A549 (cell line): ENCODE measurements at regions not wholly inside any gene's neighbourhood (a gene's known extent, or its start where the extent isn't known, plus 50 kb on each side); places are given as distances from the start of the nearest gene placed in this dataset.

Experiments
- ATAC-seq, 2 experiments: fragments of 200-7000 bp in 1 of 2; fragments of >200 bp in 1 of 2; cut with Nextera tagmentation in 1 of 2; cut with Tn5 transposase in 1 of 2; 3 replicates each; pipeline versions ENCODE4 v1.8.0 to v1.9.1; 2018 to 2020; ENCODE audit warnings: mild to moderate bottlenecking in 1 of 2, moderate library complexity in 1 of 2
- CTCF ChIA-PET: fragments of 300-600 bp; sonication (Branson Sonifier 250); formaldehyde crosslinking; extraction: SDS; loops from one replicate; lab custom pipeline; 2021; ENCODE audit warnings: antibody characterized with exemption, inconsistent platforms; lab: Yijun Ruan, JAX
- POLR2A ChIA-PET: fragments of 350-600 bp; formaldehyde crosslinking; extraction: SDS; loops from one replicate; lab custom pipeline; 2021; ENCODE audit warnings: antibody characterized with exemption, inconsistent platforms; lab: Yijun Ruan, JAX
- DNase-seq, 2 experiments: peaks; one replicate each; pipeline versions ENCODE4 v3.0.0 to v3.0.0-alpha.2; 2011 to 2016; ENCODE audit warnings: low read depth in 1 of 2, low spot score in 1 of 2
- FAIRE-seq: peaks from 2 replicates; lab custom pipeline; 2011; peaks lifted over from hg19 to GRCh38; lab: Jason Lieb, UNC
- H3K27ac ChIP-seq, 2 experiments: fragments of >200 bp; sonication (Bioruptor Twin); formaldehyde crosslinking; 3 replicates each; pipeline ENCODE4 v1.5.1; 2016 to 2017
- H3K4me1 ChIP-seq: fragments of >200 bp; sonication (Bioruptor Twin); formaldehyde crosslinking; 3 replicates; pipeline ENCODE4 v1.6.1; 2016
- H3K4me2 ChIP-seq: fragments of >200 bp; sonication (Bioruptor Twin); formaldehyde crosslinking; 3 replicates; pipeline ENCODE4 v1.6.1; 2016
- H3K4me3 ChIP-seq: fragments of >200 bp; sonication (Bioruptor Twin); formaldehyde crosslinking; 3 replicates; pipeline ENCODE4 v1.5.1; 2016
- H3K9me3 ChIP-seq: fragments of >200 bp; sonication (Bioruptor Twin); formaldehyde crosslinking; 3 replicates; pipeline ENCODE4 v1.6.1; 2016
- CBX8 ChIP-seq: fragments of 200-600 bp; sonication (generic); IDR thresholded peaks from 2 replicates; pipeline ENCODE4 v1.6.1; 2016
- CHD4 ChIP-seq: fragments of 200-600 bp; sonication (generic); IDR thresholded peaks from 2 replicates; pipeline ENCODE4 v1.6.1; 2016; ENCODE audit warnings: antibody characterized with exemption, mild to moderate bottlenecking, borderline replicate concordance
- EHF ChIP-seq: fragments of 250-450 bp; sonication (Bioruptor Pico); IDR thresholded peaks from 2 replicates; pipeline ENCODE4 v1.5.0; 2020; ENCODE audit warnings: mild to moderate bottlenecking
- EHMT2 ChIP-seq: fragments of 200-600 bp; sonication (generic); IDR thresholded peaks from 2 replicates; pipeline ENCODE4 v1.6.1; 2016; ENCODE audit warnings: antibody characterized with exemption, low read depth, mild to moderate bottlenecking, moderate library complexity
- GATA3 ChIP-seq: IDR thresholded peaks from 2 replicates; pipeline ENCODE4 v1.6.1; 2012; ENCODE audit warnings: borderline replicate concordance
- HDAC2 ChIP-seq: fragments of 200-600 bp; sonication (generic); IDR thresholded peaks from 2 replicates; pipeline ENCODE4 v1.6.1; 2016
- KDM1A ChIP-seq: fragments of 200-600 bp; sonication (generic); IDR thresholded peaks from 2 replicates; pipeline ENCODE4 v1.6.1; 2016; ENCODE audit warnings: low read depth, mild to moderate bottlenecking
- MAZ ChIP-seq: fragments of 150-350 bp; IDR thresholded peaks from 2 replicates; pipeline ENCODE4 v1.6.1; 2014; ENCODE audit warnings: antibody characterized with exemption, low read depth, low read length, borderline replicate concordance
- MYC ChIP-seq: IDR thresholded peaks from 2 replicates; pipeline ENCODE4 v1.6.1; 2012; ENCODE audit warnings: mild to moderate bottlenecking, inconsistent platforms, low read length, improper control_type of control experiment, borderline replicate concordance
- RAD21 ChIP-seq, 2 experiments: fragments of >200 bp in 1 of 2; sonication (Bioruptor Twin) in 1 of 2; formaldehyde crosslinking in 1 of 2; IDR thresholded peaks in 1 of 2; conservative IDR thresholded peaks in 1 of 2; 2 replicates in 1 of 2; 3 replicates in 1 of 2; pipeline ENCODE4 v1.6.1; 2012 to 2018; ENCODE audit warnings: inconsistent platforms in 1 of 2
- SMC3 ChIP-seq: fragments of >200 bp; sonication (Bioruptor Twin); formaldehyde crosslinking; IDR thresholded peaks from 3 replicates; pipeline ENCODE4 v1.6.1; 2018; ENCODE audit warnings: inconsistent platforms
- ZC3H11A ChIP-seq: fragments of 450-650 bp; IDR thresholded peaks from 2 replicates; pipeline ENCODE4 v1.6.1; 2014; ENCODE audit warnings: antibody characterized with exemption, mild to moderate bottlenecking
- ZNF302 ChIP-seq: fragments of 250-450 bp; sonication (Bioruptor Pico); IDR thresholded peaks from 2 replicates; pipeline ENCODE4 v1.9.0; 2021; ENCODE audit warnings: inconsistent platforms, mild to moderate bottlenecking, moderate library complexity
- WGBS: methylation state at CpG from one replicate; pipeline ENCODE4 v1.1.6; 2017; ENCODE audit errors: missing lambda C conversion rate; 5-methylcytosine and 5-hydroxymethylcytosine counted together
- TF ChIP-seq, protein P1 (sequence below): fragments of 150-350 bp; IDR thresholded peaks from 2 replicates; pipeline ENCODE4 v1.6.1; 2014; ENCODE audit warnings: low read depth, mild to moderate bottlenecking, low read length
- TF ChIP-seq, protein P2 (sequence below): fragments of 250-450 bp; sonication (Bioruptor Pico); IDR thresholded peaks from 2 replicates; pipeline ENCODE4 v1.5.0; 2020; ENCODE audit warnings: low read depth, mild to moderate bottlenecking, moderate library complexity
- TF ChIP-seq, protein P3 (sequence below): fragments of >200 bp; sonication (Bioruptor Twin); formaldehyde crosslinking; IDR thresholded peaks from 3 replicates; pipeline ENCODE4 v1.5.1; 2016
- TF ChIP-seq, protein P4 (sequence below): fragments of 250-450 bp; sonication (Bioruptor Pico); IDR thresholded peaks from 2 replicates; pipeline ENCODE4 v1.5.0; 2021; ENCODE audit warnings: mild to moderate bottlenecking, moderate library complexity, borderline replicate concordance

DNA sequence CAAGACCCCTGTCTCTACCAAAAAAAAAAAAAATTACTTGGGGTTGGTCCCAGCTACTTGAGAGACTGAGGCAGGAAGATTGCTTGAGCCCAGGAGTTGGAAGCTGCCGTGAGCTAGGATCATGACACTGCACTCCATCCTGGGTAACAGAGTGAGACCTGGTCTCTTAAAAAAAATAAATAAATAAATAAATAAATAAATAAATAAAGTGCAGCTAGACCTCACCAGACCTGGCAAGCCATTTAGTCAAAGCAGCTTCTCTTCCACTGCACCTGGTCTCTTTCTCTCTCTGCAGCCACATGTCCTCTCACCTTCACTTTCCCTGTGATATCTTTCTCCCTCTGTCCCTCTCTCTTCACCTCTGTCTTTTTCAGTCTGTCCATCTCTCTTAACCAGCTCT is 75.2 kb upstream of the CHCHD3 start:
- ATAC-seq (no peak), DNase-seq (no peak), FAIRE-seq (no peak)
- 0 out of 3 replicates have a peak, but pooled peaks cover 2% of the 10 kb centered on the region for H3K9me3 ChIP-seq
- 94% methylated on average over 1 of the region's 1 CpG for WGBS
- H3K4me1 ChIP-seq = no peaks in the 10 kb centered on the region
- peak; percentile 27; the same call in 1 of the 2 replicates for TF ChIP-seq ZC3H11A
- TF ChIP-seq, protein P1, sequence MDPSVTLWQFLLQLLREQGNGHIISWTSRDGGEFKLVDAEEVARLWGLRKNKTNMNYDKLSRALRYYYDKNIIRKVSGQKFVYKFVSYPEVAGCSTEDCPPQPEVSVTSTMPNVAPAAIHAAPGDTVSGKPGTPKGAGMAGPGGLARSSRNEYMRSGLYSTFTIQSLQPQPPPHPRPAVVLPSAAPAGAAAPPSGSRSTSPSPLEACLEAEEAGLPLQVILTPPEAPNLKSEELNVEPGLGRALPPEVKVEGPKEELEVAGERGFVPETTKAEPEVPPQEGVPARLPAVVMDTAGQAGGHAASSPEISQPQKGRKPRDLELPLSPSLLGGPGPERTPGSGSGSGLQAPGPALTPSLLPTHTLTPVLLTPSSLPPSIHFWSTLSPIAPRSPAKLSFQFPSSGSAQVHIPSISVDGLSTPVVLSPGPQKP = no peak
- no peak overlapping the region for H3K27ac ChIP-seq
- ChIA-PET CTCF (no interaction called here), POLR2A (no interaction called here)
- H3K4me2 ChIP-seq = no peak overlapping the region
- H3K4me3 ChIP-seq = no peak overlapping the region

DNA sequence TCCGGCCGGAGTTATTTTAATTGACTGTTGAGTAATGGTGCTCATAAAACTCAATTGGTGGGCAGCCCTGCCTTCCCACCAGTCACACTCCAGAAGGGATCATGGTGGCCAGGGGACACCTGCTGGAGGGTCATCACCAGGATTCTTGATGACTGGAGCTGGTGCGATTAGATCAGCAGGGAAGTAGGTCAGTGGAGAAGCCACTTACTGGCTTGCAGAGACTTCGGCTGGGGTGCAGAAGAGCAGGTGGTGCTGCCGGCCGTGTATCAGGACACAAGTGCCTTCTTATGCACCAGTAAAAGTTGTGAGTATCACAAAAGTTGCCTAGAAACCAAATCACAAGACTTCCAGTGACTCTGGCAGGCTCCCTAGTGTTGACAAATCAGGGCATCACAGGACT is 82.6 kb upstream of the CHCHD3 start:
- Histone ChIP-seq H3K9me3 (no peaks in the 10 kb centered on the region), H3K4me1 (no peaks in the 10 kb centered on the region), H3K4me3 (no peak overlapping the region), H3K27ac (no peak overlapping the region), H3K4me2 (no peak overlapping the region)
- FAIRE-seq (no peak), ATAC-seq (no peak), DNase-seq (no peak)
- ChIA-PET POLR2A (no interaction called here), CTCF (interaction anchor here (0.8 kb wide), 1 partner anchor 14 kb away, joined by 3 read pairs; no protein-coding TSS in a partner anchor)
- TF ChIP-seq HDAC2 = no peak
- TF ChIP-seq MAZ = no peak
- no peak for TF ChIP-seq KDM1A
- TF ChIP-seq, protein P2, sequence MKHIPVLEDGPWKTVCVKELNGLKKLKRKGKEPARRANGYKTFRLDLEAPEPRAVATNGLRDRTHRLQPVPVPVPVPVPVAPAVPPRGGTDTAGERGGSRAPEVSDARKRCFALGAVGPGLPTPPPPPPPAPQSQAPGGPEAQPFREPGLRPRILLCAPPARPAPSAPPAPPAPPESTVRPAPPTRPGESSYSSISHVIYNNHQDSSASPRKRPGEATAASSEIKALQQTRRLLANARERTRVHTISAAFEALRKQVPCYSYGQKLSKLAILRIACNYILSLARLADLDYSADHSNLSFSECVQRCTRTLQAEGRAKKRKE = no peak
- TF ChIP-seq ZNF302 = no peak
- no peak for TF ChIP-seq EHMT2
- TF ChIP-seq EHF (CRISPR knock-in tag) = no peak
- no peak for TF ChIP-seq SMC3
- TF ChIP-seq ZC3H11A = no peak
- WGBS = 59% methylated on average over 6 of the region's 6 CpGs

DNA sequence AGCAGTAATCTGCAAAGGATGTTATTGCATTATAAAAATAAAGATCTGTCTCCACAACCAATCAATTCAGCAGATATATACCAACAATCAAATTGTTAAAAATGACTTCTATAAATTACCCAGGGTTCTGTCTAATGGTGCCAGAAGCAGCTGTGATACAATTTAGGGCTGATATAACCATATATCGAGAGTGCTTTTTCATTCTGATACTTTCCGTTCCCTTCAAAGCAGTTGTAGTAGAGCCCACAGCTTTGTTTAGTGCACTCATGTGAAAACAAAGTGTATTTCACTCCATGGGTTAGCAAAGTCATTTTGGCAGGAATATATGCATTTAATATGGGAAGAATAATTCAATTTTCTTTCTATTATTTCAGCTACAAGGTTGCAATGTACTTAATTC is 83.1 kb upstream of the CHCHD3 start:
- CTCF ChIA-PET = no interaction called here
- no peaks in the 10 kb centered on the region for H3K4me1 ChIP-seq
- ATAC-seq (no peak), FAIRE-seq (no peak), DNase-seq (no peak)
- H3K4me2 ChIP-seq = no peak overlapping the region
- 54% methylated on average over 2 of the region's 2 CpGs for WGBS
- H3K27ac ChIP-seq = no peak overlapping the region
- TF ChIP-seq CBX8 (no peak), CHD4 (no peak), GATA3 (no peak), MYC (no peak), EHMT2 (no peak), RAD21 (conservative IDR thresholded peaks at IDR 0.05 in 1 of 2, IDR thresholded peaks at IDR 0.05 in 1 of 2) (no peak)
- TF ChIP-seq, protein P3, sequence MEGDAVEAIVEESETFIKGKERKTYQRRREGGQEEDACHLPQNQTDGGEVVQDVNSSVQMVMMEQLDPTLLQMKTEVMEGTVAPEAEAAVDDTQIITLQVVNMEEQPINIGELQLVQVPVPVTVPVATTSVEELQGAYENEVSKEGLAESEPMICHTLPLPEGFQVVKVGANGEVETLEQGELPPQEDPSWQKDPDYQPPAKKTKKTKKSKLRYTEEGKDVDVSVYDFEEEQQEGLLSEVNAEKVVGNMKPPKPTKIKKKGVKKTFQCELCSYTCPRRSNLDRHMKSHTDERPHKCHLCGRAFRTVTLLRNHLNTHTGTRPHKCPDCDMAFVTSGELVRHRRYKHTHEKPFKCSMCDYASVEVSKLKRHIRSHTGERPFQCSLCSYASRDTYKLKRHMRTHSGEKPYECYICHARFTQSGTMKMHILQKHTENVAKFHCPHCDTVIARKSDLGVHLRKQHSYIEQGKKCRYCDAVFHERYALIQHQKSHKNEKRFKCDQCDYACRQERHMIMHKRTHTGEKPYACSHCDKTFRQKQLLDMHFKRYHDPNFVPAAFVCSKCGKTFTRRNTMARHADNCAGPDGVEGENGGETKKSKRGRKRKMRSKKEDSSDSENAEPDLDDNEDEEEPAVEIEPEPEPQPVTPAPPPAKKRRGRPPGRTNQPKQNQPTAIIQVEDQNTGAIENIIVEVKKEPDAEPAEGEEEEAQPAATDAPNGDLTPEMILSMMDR = no peak
- TF ChIP-seq, protein P4, sequence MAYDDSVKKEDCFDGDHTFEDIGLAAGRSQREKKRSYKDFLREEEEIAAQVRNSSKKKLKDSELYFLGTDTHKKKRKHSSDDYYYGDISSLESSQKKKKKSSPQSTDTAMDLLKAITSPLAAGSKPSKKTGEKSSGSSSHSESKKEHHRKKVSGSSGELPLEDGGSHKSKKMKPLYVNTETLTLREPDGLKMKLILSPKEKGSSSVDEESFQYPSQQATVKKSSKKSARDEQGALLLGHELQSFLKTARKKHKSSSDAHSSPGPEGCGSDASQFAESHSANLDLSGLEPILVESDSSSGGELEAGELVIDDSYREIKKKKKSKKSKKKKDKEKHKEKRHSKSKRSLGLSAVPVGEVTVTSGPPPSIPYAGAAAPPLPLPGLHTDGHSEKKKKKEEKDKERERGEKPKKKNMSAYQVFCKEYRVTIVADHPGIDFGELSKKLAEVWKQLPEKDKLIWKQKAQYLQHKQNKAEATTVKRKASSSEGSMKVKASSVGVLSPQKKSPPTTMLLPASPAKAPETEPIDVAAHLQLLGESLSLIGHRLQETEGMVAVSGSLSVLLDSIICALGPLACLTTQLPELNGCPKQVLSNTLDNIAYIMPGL (CRISPR knock-in tag) = no peak
- TF ChIP-seq, protein P2 = no peak
- TF ChIP-seq, protein P1 = no peak
- POLR2A ChIA-PET = no interaction called here
- H3K4me3 ChIP-seq = no peak overlapping the region
- no peaks in the 10 kb centered on the region for H3K9me3 ChIP-seq
